Nephron progenitor cell (in vitro differentiated cells): ENCODE measurements at regions not wholly inside any gene's neighbourhood (a gene's known extent, or its start where the extent isn't known, plus 50 kb on each side); places are given as distances from the start of the nearest gene placed in this dataset.

ENCODE experiments used
- DNase-seq: peaks from one replicate; pipeline ENCODE4 v3.0.0; 2021
- H3K27ac Mint-ChIP-seq: 2 replicates; pipeline ENCODE4 v1.8.0; 2021; ENCODE audit warnings: mild to moderate bottlenecking, moderate library complexity, mixed read lengths
- H3K27me3 Mint-ChIP-seq: 2 replicates; pipeline ENCODE4 v1.8.0; 2021; ENCODE audit warnings: mild to moderate bottlenecking, low read depth, mixed read lengths; ENCODE audit not compliant: poor library complexity
- H3K36me3 Mint-ChIP-seq: 2 replicates; pipeline ENCODE4 v1.8.0; 2021; ENCODE audit warnings: low read depth, mixed read lengths
- H3K4me1 Mint-ChIP-seq: 2 replicates; pipeline ENCODE4 v1.8.0; 2021; ENCODE audit warnings: mixed read lengths
- H3K4me3 Mint-ChIP-seq: 2 replicates; pipeline ENCODE4 v1.8.0; 2021; ENCODE audit warnings: mild to moderate bottlenecking, moderate library complexity, mixed read lengths
- H3K9me3 Mint-ChIP-seq: 2 replicates; pipeline ENCODE4 v1.8.0; 2021; ENCODE audit warnings: mild to moderate bottlenecking, moderate library complexity, mixed read lengths
- TF ChIP-seq, protein P1 (sequence below): fragments of 200-600 bp; sonication (generic); IDR thresholded peaks from 2 replicates; pipeline ENCODE4 v1.5.0; 2021; ENCODE audit warnings: antibody characterized with exemption

DNA sequence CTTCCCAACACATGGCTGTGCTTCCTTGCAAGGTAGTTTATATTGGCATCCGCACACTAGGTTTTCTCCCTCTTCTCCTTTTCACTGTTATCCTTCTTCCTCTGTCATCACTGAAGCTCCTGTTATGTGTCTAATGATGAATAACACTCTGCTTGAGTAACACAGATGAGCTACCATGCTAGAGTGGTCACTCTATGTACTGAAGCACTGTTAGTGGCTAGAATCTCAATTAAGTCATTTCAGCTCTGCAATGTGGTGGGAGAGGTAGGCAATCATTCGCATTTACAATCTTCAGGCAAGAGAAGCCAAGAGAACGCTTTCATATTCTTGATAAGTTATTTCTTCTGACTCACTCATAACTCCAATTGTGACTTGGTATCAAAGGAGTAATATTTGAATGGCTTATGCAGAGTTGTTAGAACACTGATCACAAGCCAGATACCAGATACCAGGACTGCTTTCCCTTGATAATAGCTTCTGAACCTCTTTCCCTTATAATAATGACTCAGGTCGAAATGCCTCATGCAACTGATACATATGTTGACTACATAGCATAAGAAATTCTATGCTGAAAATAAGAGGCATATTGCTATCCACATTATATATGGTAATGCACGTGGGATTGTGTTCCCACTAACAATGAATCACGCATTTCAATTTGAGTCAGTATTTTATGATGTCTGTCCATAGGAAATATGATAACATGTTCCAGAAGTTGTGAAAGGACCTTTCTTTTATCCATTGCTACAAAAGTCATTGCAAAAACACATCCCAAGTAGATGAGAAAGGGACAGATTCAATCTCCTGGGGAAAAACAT is 158.0 kb upstream of the HS3ST3A1 start:
- H3K36me3 Mint-ChIP-seq, result no peaks in the 10 kb centered on the region
- H3K4me3 Mint-ChIP-seq, result no peak overlapping the region
- no peak for DNase-seq
- no peak overlapping the region for H3K27ac Mint-ChIP-seq
- H3K9me3 Mint-ChIP-seq, result peaks cover 4% of the 10 kb centered on the region
- peaks cover 3% of the 10 kb centered on the region for H3K27me3 Mint-ChIP-seq
- peaks cover 13% of the 10 kb centered on the region for H3K4me1 Mint-ChIP-seq
- TF ChIP-seq, protein P1, sequence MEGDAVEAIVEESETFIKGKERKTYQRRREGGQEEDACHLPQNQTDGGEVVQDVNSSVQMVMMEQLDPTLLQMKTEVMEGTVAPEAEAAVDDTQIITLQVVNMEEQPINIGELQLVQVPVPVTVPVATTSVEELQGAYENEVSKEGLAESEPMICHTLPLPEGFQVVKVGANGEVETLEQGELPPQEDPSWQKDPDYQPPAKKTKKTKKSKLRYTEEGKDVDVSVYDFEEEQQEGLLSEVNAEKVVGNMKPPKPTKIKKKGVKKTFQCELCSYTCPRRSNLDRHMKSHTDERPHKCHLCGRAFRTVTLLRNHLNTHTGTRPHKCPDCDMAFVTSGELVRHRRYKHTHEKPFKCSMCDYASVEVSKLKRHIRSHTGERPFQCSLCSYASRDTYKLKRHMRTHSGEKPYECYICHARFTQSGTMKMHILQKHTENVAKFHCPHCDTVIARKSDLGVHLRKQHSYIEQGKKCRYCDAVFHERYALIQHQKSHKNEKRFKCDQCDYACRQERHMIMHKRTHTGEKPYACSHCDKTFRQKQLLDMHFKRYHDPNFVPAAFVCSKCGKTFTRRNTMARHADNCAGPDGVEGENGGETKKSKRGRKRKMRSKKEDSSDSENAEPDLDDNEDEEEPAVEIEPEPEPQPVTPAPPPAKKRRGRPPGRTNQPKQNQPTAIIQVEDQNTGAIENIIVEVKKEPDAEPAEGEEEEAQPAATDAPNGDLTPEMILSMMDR, result no peak

DNA sequence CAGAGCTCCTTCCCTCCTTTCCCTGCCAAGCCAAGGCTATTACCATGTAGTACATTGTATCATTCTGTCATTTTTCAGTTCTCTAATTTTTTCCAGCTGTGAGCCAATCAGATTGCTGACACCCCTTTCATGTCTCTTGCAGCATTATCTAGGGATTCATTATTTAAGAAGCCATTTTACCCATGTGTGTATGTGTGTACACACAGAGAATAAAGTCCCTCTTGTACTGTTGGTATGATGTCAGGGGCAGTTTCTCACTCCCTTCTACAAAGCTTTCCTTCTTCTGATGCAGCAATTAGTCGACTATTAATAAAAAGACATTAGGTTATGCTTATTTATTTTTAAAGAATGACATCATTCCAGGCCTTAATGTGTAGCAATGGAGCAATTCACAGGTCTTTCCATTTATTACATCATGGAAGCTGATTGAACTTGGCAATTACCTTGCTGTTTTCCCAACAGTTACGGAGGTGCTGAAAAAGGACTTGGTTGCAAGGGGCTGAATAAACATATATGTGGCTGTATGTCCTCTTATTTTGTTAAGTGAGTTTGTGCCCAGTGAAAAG is 159.4 kb upstream of the HS3ST3A1 start:
- TF ChIP-seq, protein P1, result no peak
- Mint-ChIP-seq H3K36me3 (no peaks in the 10 kb centered on the region), H3K4me1 (peaks cover 9% of the 10 kb centered on the region), H3K4me3 (no peak overlapping the region), H3K27me3 (peaks cover 3% of the 10 kb centered on the region), H3K9me3 (peaks cover 4% of the 10 kb centered on the region), H3K27ac (no peak overlapping the region)
- DNase-seq, result no peak

DNA sequence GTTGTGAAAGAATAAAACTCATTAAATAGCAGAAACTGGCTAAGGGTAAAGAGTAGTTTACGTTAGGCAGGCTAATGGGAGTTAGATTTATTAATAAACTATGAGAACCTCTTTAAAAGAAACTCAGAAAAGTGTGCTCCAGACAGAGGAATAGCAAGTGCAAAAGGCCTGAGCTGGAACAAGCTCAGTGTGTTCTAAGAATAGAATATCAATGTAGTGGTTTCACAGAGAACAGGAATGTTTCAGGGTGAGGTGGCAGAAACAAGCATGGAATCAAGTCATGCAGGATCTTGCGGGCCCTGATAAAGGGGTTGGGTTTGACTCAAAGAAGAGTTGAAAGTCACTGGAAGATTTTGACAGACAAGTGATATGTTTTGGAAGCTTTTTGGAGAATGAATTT is 164.0 kb upstream of the HS3ST3A1 start:
- H3K27me3 Mint-ChIP-seq, result no peaks in the 10 kb centered on the region
- no peaks in the 10 kb centered on the region for H3K4me1 Mint-ChIP-seq
- H3K4me3 Mint-ChIP-seq, result no peak overlapping the region
- TF ChIP-seq, protein P1, result no peak
- no peak for DNase-seq
- H3K36me3 Mint-ChIP-seq, result peaks cover 15% of the 10 kb centered on the region
- H3K27ac Mint-ChIP-seq, result no peak overlapping the region
- peaks cover 31% of the 10 kb centered on the region for H3K9me3 Mint-ChIP-seq

DNA sequence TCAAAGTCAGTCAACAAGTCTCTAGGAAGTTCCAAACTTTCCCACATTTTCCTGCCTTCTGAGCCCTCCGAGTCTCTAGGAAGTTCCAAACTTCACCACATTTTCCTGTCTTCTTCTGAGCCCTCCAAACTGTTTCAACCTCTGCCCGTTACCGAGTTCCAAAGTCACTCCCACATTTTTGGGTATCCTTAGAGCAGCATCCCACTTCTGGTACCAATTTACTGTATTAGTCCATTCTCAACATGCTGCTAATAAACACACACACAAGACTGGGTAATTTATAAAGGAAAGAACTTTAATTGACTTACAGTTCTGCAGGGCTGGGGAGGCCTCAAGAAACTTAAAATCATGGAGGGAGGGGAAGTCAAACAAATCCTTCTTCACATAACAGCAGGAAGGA is 169.0 kb upstream of the HS3ST3A1 start:
- H3K4me3 Mint-ChIP-seq, result no peak overlapping the region
- TF ChIP-seq, protein P1, result no peak
- H3K9me3 Mint-ChIP-seq, result peaks cover 52% of the 10 kb centered on the region
- H3K27me3 Mint-ChIP-seq, result no peaks in the 10 kb centered on the region
- peaks cover under 1% of the 10 kb centered on the region for H3K4me1 Mint-ChIP-seq
- DNase-seq, result no peak
- peaks cover 45% of the 10 kb centered on the region for H3K36me3 Mint-ChIP-seq
- no peak overlapping the region for H3K27ac Mint-ChIP-seq

DNA sequence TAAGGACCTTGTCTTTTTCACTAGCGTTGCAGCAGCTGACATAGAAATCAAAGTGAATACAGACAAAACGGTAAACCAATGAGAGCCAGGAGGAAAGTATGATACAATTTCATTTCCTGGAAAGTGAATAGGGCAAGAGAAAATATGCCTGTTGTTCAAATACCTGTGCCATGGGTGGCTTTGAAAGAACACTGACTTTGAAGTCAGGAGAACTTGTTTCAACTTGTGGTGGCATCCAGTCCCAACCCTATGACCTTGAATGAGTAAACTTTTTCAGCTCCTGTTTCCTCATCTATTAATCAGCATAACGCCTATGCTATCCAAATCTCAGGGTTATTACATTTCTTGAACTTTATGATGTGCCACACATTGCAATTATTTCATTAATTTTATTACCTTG is 173.7 kb upstream of the HS3ST3A1 start:
- Mint-ChIP-seq H3K27me3 (no peaks in the 10 kb centered on the region), H3K4me3 (no peak overlapping the region), H3K36me3 (peaks cover 48% of the 10 kb centered on the region), H3K9me3 (peaks cover 42% of the 10 kb centered on the region), H3K27ac (no peak overlapping the region), H3K4me1 (peaks cover 8% of the 10 kb centered on the region)
- TF ChIP-seq, protein P1, result no peak
- no peak for DNase-seq
